ENCODE measurements at regions not wholly inside any gene's neighbourhood (a gene's known extent, or its start where the extent isn't known, plus 50 kb on each side); places are given as distances from the start of the nearest gene placed in this dataset.

DNA sequence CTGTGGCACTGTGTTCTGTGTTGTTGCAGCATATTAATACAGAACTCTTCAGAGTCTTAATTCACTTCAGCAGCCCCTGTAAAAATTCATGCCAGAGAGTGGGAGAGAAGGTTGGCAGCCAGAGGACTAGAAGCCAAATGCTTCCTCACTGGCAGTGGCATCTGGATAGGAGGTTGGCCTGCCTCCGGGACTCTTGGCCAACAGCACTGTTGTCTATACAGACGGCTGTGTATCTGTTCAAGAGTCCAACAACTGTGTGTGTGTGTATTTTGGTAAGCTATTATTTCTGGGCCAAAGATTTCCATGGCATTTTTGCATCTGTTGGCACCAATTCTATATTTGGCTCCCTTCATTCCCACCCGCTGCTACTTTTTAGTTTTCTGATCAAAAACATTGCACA lies 156.0 kb upstream of the SOX2 start:
- Histone ChIP-seq H3K79me2 (ENCODE audit: low read length) (no peaks in the 10 kb centered on the region), H3K27me3 (ENCODE audit: low read length) (peaks cover 10% of the 10 kb centered on the region), H3K27ac (ENCODE audit: low read length) (no peak overlapping the region), H3K4me2 (ENCODE audit: low read length) (no peak overlapping the region), H3K9ac (ENCODE audit: low read length) (no peak overlapping the region), H3K9me3 (ENCODE audit: low read length) (no peaks in the 10 kb centered on the region), H3K9me2 (replicated peaks; ENCODE audit: low read length) (no peaks in the 10 kb centered on the region), H2AFZ (ENCODE audit: low read length) (no peak overlapping the region), H3K36me3 (ENCODE audit: low read depth, low read length) (no peaks in the 10 kb centered on the region), H3K4me1 (ENCODE audit: insufficient read depth, low read length) (no peaks in the 10 kb centered on the region), H3K4me3 (ENCODE audit: low read length) (no peak overlapping the region), H3F3A (ENCODE audit: low read length, unreplicated experiment) (no peaks in the 10 kb centered on the region), H4K20me1 (ENCODE audit: low read length) (no peaks in the 10 kb centered on the region)
- no peak for DNase-seq
- CTCF ChIA-PET, result no interaction called here
- ATAC-seq, result no peak
- POLR2A ChIA-PET (ENCODE audit: unreplicated experiment), result no interaction called here
- TF ChIP-seq EZH2 (IDR thresholded peaks at IDR 0.05; ENCODE audit: low read length, unreplicated experiment), result no peak
- TF ChIP-seq EZH2phosphoT487 (IDR thresholded peaks at IDR 0.05; ENCODE audit: borderline replicate concordance, low read length), result no peak
- TF ChIP-seq, protein P1, sequence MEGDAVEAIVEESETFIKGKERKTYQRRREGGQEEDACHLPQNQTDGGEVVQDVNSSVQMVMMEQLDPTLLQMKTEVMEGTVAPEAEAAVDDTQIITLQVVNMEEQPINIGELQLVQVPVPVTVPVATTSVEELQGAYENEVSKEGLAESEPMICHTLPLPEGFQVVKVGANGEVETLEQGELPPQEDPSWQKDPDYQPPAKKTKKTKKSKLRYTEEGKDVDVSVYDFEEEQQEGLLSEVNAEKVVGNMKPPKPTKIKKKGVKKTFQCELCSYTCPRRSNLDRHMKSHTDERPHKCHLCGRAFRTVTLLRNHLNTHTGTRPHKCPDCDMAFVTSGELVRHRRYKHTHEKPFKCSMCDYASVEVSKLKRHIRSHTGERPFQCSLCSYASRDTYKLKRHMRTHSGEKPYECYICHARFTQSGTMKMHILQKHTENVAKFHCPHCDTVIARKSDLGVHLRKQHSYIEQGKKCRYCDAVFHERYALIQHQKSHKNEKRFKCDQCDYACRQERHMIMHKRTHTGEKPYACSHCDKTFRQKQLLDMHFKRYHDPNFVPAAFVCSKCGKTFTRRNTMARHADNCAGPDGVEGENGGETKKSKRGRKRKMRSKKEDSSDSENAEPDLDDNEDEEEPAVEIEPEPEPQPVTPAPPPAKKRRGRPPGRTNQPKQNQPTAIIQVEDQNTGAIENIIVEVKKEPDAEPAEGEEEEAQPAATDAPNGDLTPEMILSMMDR (conservative IDR thresholded peaks at IDR 0.05; ENCODE audit: low read depth, low read length), result no peak
- BruUV-seq (replicated peaks), result no TSS peak
- intact Hi-C loops (cut with micrococcal nuclease), result no loop called here

DNA sequence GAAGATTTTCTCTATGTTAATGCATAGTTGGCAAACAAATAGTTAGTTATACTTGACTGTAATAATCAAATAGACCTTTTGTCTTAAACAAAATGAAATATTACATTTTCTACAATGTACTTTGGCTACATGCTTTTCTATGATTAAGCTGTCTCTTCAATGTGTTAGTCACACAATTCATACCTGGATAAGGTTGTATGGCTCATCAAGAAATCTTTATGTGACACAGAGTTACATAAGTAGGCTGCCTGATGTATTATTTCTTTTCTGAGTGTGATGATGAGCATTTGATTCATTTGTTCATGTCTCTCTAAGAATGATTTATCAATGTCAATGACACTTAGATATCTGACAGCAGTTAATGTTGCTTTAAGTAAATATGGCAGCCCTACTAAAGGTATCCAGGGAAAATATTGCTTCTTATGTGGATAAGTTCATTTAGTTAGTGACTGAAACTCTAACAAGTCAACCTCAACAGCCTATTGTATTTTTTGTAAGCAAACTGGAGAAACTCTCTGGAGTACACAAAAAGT lies 157.4 kb upstream of the SOX2 start:
- Histone ChIP-seq H3K27ac (ENCODE audit: low read length) (no peak overlapping the region), H3F3A (ENCODE audit: low read length, unreplicated experiment) (no peaks in the 10 kb centered on the region), H3K79me2 (ENCODE audit: low read length) (no peaks in the 10 kb centered on the region), H3K4me2 (ENCODE audit: low read length) (no peak overlapping the region), H3K36me3 (ENCODE audit: low read depth, low read length) (no peaks in the 10 kb centered on the region), H3K9ac (ENCODE audit: low read length) (no peak overlapping the region), H4K20me1 (ENCODE audit: low read length) (no peaks in the 10 kb centered on the region), H3K4me1 (ENCODE audit: insufficient read depth, low read length) (no peaks in the 10 kb centered on the region), H3K27me3 (ENCODE audit: low read length) (peaks cover 6% of the 10 kb centered on the region; the same call in 1 of the 2 replicates), H3K9me2 (replicated peaks; ENCODE audit: low read length) (no peaks in the 10 kb centered on the region), H3K9me3 (ENCODE audit: low read length) (no peaks in the 10 kb centered on the region), H2AFZ (ENCODE audit: low read length) (no peak overlapping the region), H3K4me3 (ENCODE audit: low read length) (no peak overlapping the region)
- CTCF ChIA-PET, result no interaction called here
- no TSS peak for BruUV-seq (replicated peaks)
- ATAC-seq (no peak), DNase-seq (no peak)
- no peak for TF ChIP-seq EZH2 (IDR thresholded peaks at IDR 0.05; ENCODE audit: low read length, unreplicated experiment)
- TF ChIP-seq, protein P1 (conservative IDR thresholded peaks at IDR 0.05; ENCODE audit: low read depth, low read length), result no peak
- TF ChIP-seq EZH2phosphoT487 (IDR thresholded peaks at IDR 0.05; ENCODE audit: borderline replicate concordance, low read length), result no peak
- POLR2A ChIA-PET (ENCODE audit: unreplicated experiment), result no interaction called here
- intact Hi-C loops (cut with micrococcal nuclease), result no loop called here

- no peaks in the 10 kb centered on the region for H3K27me3 ChIP-seq (ENCODE audit: low read length)
- H3K27ac ChIP-seq (ENCODE audit: low read length), result no peak overlapping the region
- H3K9ac ChIP-seq (ENCODE audit: low read length), result no peak overlapping the region
- ATAC-seq, result no peak
- H3K36me3 ChIP-seq (ENCODE audit: low read depth, low read length), result no peaks in the 10 kb centered on the region
- DNase-seq, result no peak
- no peaks in the 10 kb centered on the region for H4K20me1 ChIP-seq (ENCODE audit: low read length)
- BruUV-seq (replicated peaks), result no TSS peak
- H3K9me3 ChIP-seq (ENCODE audit: low read length), result no peaks in the 10 kb centered on the region
- H3F3A ChIP-seq (ENCODE audit: low read length, unreplicated experiment), result no peaks in the 10 kb centered on the region
- no peak for TF ChIP-seq EZH2phosphoT487 (IDR thresholded peaks at IDR 0.05; ENCODE audit: borderline replicate concordance, low read length)
- TF ChIP-seq EZH2 (IDR thresholded peaks at IDR 0.05; ENCODE audit: low read length, unreplicated experiment), result no peak
- TF ChIP-seq, protein P1 (conservative IDR thresholded peaks at IDR 0.05; ENCODE audit: low read depth, low read length), result no peak
- H3K4me2 ChIP-seq (ENCODE audit: low read length), result no peak overlapping the region
- intact Hi-C loops (cut with micrococcal nuclease), result no loop called here
- H3K79me2 ChIP-seq (ENCODE audit: low read length), result no peaks in the 10 kb centered on the region
- H2AFZ ChIP-seq (ENCODE audit: low read length), result no peak overlapping the region
- no peaks in the 10 kb centered on the region for H3K9me2 ChIP-seq (replicated peaks; ENCODE audit: low read length)
- ChIA-PET POLR2A (ENCODE audit: unreplicated experiment) (no interaction called here), CTCF (no interaction called here)
- H3K4me3 ChIP-seq (ENCODE audit: low read length), result no peak overlapping the region
- no peaks in the 10 kb centered on the region for H3K4me1 ChIP-seq (ENCODE audit: insufficient read depth, low read length)
These were observed 162.5 kb upstream of the SOX2 start for GRCh38 chr3:181549266-181549665.
